Stomach (tissue), 8 donors: ENCODE measurements at regions not wholly inside any gene's neighbourhood (a gene's known extent, or its start where the extent isn't known, plus 50 kb on each side); places are given as distances from the start of the nearest gene placed in this dataset.
"Not testable (repeated sequence)": the region's sequence is repeated elsewhere in the genome, so short reads cannot be mapped to it uniquely, and the experiment has no call there.

Source experiments
- DNase-seq, 2 donors: peaks; one replicate each; pipeline versions ENCODE4 v3.0.0 to v3.0.0-alpha.2; 2013 to 2019
- H3K27ac ChIP-seq, 5 donors: fragments of 200-600 bp in 4 of 5; sonication (generic) in 4 of 5; one replicate each; pipeline ENCODE4 v1.5.1; 2013 to 2019; ENCODE audit warnings: mild to moderate bottlenecking in 1 of 5, moderate library complexity in 1 of 5
- H3K27me3 ChIP-seq, 3 donors: fragments of 200-600 bp; sonication (generic); one replicate each; pipeline ENCODE4 v1.5.1; 2017 to 2019; ENCODE audit warnings: mixed run types in 1 of 3
- H3K36me3 ChIP-seq, 4 donors: fragments of 200-600 bp; sonication (generic); 1 replicate in 3 of 4; 2 replicates in 1 of 4; pipeline ENCODE4 v1.5.1; 2016 to 2019
- H3K4me1 ChIP-seq, 4 donors: fragments of 200-600 bp; sonication (generic); one replicate each; pipeline ENCODE4 v1.5.1; 2016 to 2019
- H3K4me3 ChIP-seq, 4 donors: fragments of 200-600 bp; sonication (generic) in 3 of 4; one replicate each; pipeline ENCODE4 v1.5.1; 2016 to 2019; ENCODE audit warnings: mild to moderate bottlenecking in 1 of 4
- H3K9me3 ChIP-seq, 4 donors: fragments of 200-600 bp; sonication (generic); one replicate each; pipeline ENCODE4 v1.5.1; 2016 to 2019
- EP300 ChIP-seq: sonication (generic); formaldehyde crosslinking; IDR thresholded peaks from one replicate; pipeline ENCODE4 v1.6.1; 2017; ENCODE audit warnings: antibody characterized with exemption
- POLR2A ChIP-seq, 4 donors: fragments of 450-650 bp; IDR thresholded peaks; one replicate each; pipeline ENCODE4 v1.6.1; 2016; ENCODE audit warnings: antibody characterized with exemption in 4 of 4, control low read depth in 2 of 4, mild to moderate bottlenecking in 1 of 4, moderate library complexity in 1 of 4
- POLR2AphosphoS5 ChIP-seq, 3 donors: sonication (generic); formaldehyde crosslinking; IDR thresholded peaks; one replicate each; pipeline ENCODE4 v1.6.1; 2016; ENCODE audit warnings: antibody characterized with exemption in 3 of 3
- whole genome bisulfite sequencing, 5 donors: extraction: QIAGEN DNeasy Blood & Tissue Kit in 3 of 5; methylation state at CpG; one replicate each; pipeline versions ENCODE4 v1.1.5 to v1.1.7; 2013 to 2018; 5-methylcytosine and 5-hydroxymethylcytosine counted together
- intact Hi-C: fragments of 100-400 bp; cut with DNase I; formaldehyde crosslinking; loops from one replicate; pipeline ENCODE4 v1.15.1; 2023; ENCODE audit warnings: low total_unique reads
- TF ChIP-seq, protein P1 (sequence below), 7 experiments: fragments of 450-650 bp in 4 of 7; fragments of 200-600 bp in 3 of 7; sonication (generic) in 3 of 7; IDR thresholded peaks; one replicate each; pipeline ENCODE4 v1.5.1; 2016 to 2019; ENCODE audit warnings: antibody characterized with exemption in 7 of 7, control low read depth in 2 of 7, mild to moderate bottlenecking in 1 of 7
- donor health status: healthy with polysubstance abuse.
- donor health status: Bipolar disorder and iron deficiency.
- donor health status: healthy.

DNA sequence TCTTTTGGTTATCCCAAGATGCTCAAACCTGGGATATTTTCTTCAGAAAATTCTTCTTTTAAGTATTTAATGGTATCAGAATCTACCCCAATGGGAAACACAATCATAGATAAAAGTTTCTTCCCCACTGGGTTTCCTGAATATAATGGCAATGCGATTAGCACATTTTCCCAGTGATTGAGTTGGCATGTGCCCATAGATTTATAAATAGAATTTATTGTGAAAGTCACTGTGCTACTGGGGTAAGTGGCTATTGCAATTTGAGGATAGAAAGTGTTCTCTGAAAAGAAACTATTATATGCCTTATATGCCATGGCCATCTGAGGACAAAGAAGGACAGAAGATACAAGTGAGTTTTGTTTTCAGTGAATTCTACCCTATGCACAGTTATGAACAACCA is 99.0 kb upstream of the RBMS3 start:
- no peak for TF ChIP-seq POLR2AphosphoS5 (IDR thresholded peaks at IDR 0.05)
- no peak for TF ChIP-seq POLR2A (IDR thresholded peaks at IDR 0.05)
- TF ChIP-seq, protein P1, sequence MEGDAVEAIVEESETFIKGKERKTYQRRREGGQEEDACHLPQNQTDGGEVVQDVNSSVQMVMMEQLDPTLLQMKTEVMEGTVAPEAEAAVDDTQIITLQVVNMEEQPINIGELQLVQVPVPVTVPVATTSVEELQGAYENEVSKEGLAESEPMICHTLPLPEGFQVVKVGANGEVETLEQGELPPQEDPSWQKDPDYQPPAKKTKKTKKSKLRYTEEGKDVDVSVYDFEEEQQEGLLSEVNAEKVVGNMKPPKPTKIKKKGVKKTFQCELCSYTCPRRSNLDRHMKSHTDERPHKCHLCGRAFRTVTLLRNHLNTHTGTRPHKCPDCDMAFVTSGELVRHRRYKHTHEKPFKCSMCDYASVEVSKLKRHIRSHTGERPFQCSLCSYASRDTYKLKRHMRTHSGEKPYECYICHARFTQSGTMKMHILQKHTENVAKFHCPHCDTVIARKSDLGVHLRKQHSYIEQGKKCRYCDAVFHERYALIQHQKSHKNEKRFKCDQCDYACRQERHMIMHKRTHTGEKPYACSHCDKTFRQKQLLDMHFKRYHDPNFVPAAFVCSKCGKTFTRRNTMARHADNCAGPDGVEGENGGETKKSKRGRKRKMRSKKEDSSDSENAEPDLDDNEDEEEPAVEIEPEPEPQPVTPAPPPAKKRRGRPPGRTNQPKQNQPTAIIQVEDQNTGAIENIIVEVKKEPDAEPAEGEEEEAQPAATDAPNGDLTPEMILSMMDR (IDR thresholded peaks at IDR 0.05) = no peak
- no peak for TF ChIP-seq EP300
- Histone ChIP-seq H3K9me3 (no peaks in the 10 kb centered on the region), H3K4me1 (peaks cover 0 to 10% (median 3%) of the 10 kb centered on the region in 4 donors), H3K4me3 (no peak overlapping the region), H3K27me3 (no peaks in the 10 kb centered on the region), H3K36me3 (no peaks in the 10 kb centered on the region), H3K27ac (no peak overlapping the region)
- WGBS, 5 donors = 35 to 88% (median 49%) methylated on average over 1 of the region's 1 CpG
- intact Hi-C loops = no loop called here
- DNase-seq = peak in 1 of 2 donors; percentile 5

DNA sequence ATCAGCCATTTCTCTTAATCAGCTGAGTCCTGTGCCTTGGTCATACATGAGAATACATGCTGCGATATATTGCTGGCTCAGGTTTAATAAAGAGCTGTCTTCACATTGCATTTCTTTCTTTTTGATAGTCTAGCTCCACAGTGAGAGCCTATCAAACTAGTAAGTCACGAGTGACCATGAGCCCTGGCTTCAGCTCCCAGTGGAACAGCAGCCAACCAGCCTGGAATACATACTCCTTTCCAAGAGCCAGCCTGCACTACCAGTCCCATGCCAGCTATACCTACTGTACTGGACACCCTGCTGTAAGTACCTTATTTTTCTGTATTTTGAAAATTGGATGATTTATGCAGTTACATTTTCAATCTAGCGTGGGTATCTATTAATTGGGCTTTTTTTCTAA is 98.0 kb upstream of the RBMS3 start:
- H3K36me3 ChIP-seq, H3K4me3 ChIP-seq, DNase-seq, H3K9me3 ChIP-seq, intact Hi-C loops, H3K27me3 ChIP-seq, H3K27ac ChIP-seq: not testable (repeated sequence)
- WGBS, 5 donors = 67 to 87% (median 76%) methylated on average over 3 of the region's 3 CpGs
- H3K4me1 ChIP-seq = peaks cover 0 to 10% (median 3%) of the 10 kb centered on the region in 4 donors

DNA sequence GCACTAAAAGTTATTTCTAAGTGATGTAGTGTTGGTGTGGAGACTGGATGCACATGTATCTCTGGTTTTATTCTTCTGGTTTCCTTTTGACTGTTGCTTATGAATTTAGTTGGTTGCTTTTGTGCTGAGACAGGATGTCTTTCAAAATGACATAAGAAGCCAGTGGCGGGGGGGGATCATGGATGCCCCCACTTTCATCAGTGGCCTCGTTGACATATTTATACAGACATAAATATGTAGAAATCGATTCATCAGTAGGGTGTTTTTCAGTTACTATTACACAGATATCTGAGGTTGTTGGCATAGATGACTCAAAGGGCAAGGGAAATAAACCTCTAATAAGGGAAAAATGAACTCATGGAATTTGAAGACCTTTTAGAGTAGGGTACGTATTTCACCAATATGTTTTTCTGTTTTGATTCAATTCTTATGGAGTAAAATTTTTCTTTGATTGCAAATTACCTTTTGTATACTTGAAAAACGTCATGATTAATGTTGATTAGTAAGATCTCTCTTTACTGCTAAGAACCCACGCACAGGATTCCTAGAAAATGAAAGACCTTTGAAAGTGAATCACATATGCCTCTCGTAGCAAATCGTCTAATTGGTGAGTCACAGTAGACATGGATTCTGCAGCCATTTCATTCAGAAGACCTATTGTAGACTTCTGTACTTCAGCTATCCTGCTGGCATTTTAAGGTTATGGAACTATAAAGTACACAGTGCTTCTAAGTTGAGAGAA is 97.4 kb upstream of the RBMS3 start:
- Histone ChIP-seq H3K9me3 (no peaks in the 10 kb centered on the region), H3K27me3 (no peaks in the 10 kb centered on the region), H3K4me1 (peaks cover 0 to 9% (median 3%) of the 10 kb centered on the region in 4 donors), H3K27ac (no peak overlapping the region), H3K4me3 (no peak overlapping the region), H3K36me3 (no peaks in the 10 kb centered on the region)
- WGBS, 5 donors = 77 to 86% (median 82%) methylated on average over 8 of the region's 8 CpGs
- intact Hi-C loops = no loop called here
- TF ChIP-seq, protein P1 (IDR thresholded peaks at IDR 0.05) = no peak
- TF ChIP-seq EP300 = no peak
- no peak for TF ChIP-seq POLR2A (IDR thresholded peaks at IDR 0.05)
- TF ChIP-seq POLR2AphosphoS5 (IDR thresholded peaks at IDR 0.05) = no peak
- DNase-seq = no peak

DNA sequence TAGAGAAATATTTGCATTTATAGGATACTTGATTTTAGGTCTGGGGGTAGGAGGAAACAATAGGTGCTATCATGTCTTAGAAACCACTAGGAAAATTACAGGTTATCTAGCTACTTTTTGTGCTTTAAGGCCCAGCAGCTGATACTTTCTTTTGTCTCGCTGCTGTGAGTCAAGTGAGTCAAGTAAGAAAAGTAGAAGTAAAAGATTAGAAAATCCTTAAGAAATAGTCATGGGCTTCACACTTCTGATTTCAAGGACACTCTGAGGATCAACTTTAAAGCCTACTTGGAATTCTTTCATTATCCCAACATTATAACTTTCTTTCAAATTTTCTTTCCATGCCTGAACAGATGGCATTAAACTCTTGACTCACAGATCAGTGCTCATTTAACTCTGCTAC is 95.2 kb upstream of the RBMS3 start:
- no peak overlapping the region for H3K4me3 ChIP-seq
- intact Hi-C loops = no loop called here
- no peak for TF ChIP-seq POLR2AphosphoS5 (IDR thresholded peaks at IDR 0.05)
- TF ChIP-seq, protein P1 (IDR thresholded peaks at IDR 0.05) = no peak
- TF ChIP-seq POLR2A (IDR thresholded peaks at IDR 0.05) = no peak
- TF ChIP-seq EP300 = no peak
- H3K36me3 ChIP-seq = no peaks in the 10 kb centered on the region
- H3K4me1 ChIP-seq = no peaks in the 10 kb centered on the region
- no peaks in the 10 kb centered on the region for H3K27me3 ChIP-seq
- DNase-seq = no peak
- H3K27ac ChIP-seq = no peak overlapping the region
- no peaks in the 10 kb centered on the region for H3K9me3 ChIP-seq
- WGBS, 5 donors = 81 to 91% (median 86%) methylated on average over 1 of the region's 1 CpG

DNA sequence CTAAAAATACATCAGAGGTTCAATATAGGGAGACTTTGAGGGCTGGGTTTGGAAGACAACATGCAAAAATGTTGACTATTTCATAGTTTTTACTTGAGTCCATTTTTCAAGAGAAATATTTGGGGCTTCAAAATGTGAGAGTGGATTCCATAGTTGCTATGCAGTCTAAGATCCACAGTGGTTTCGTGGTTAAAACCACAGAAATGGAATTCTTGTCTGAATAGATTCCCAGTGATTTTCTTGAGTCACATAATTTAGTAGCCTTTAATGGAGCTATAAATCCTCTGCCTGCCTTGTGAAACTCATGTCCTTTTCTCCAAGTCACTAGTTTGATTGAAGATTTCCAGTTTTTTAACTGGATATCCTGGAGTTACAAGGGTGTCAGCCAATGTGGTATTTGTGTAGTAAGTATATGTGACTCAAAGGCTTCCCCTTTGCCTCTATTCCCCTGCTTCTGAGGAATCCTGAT is 94.7 kb upstream of the RBMS3 start:
- no peaks in the 10 kb centered on the region for H3K27me3 ChIP-seq
- no peak overlapping the region for H3K27ac ChIP-seq
- no peaks in the 10 kb centered on the region for H3K4me1 ChIP-seq
- intact Hi-C loops = no loop called here
- H3K9me3 ChIP-seq = no peaks in the 10 kb centered on the region
- TF ChIP-seq POLR2AphosphoS5 (IDR thresholded peaks at IDR 0.05) = no peak
- TF ChIP-seq POLR2A (IDR thresholded peaks at IDR 0.05) = no peak
- no peak for TF ChIP-seq EP300
- TF ChIP-seq, protein P1 (IDR thresholded peaks at IDR 0.05) = no peak
- H3K4me3 ChIP-seq = no peak overlapping the region
- 71 to 88% (median 82%) methylated on average over 1 of the region's 1 CpG for WGBS, 5 donors
- DNase-seq = no peak
- H3K36me3 ChIP-seq = no peaks in the 10 kb centered on the region
